ENCODE measurements at regions not wholly inside any gene's neighbourhood (a gene's known extent, or its start where the extent isn't known, plus 50 kb on each side); places are given as distances from the start of the nearest gene placed in this dataset.

- Histone ChIP-seq H2BK20ac (ENCODE audit: low read depth, low read length, poor library complexity, severe bottlenecking) (no peak overlapping the region), H2AFZ (ENCODE audit: low read length) (no peak overlapping the region), H3K23ac (ENCODE audit: insufficient read length, low read depth, low read length) (no peak overlapping the region)
Observed at GRCh38 chr2:7987992-7988391, 693.9 kb upstream of the ID2 start.

More at GRCh38 chr2:7987992-7988391, 693.9 kb upstream of the ID2 start:
- Histone ChIP-seq H3K27ac (ENCODE audit: insufficient read length, low read depth, low read length) (no peak overlapping the region), H3K9me3 (ENCODE audit: control insufficient read depth, low read depth, low read length) (no peaks in the 10 kb centered on the region), H2BK120ac (ENCODE audit: low read depth, low read length, poor library complexity, severe bottlenecking) (no peak overlapping the region), H3K27me3 (ENCODE audit: insufficient read depth, low read length) (no peaks in the 10 kb centered on the region), H4K91ac (ENCODE audit: insufficient read length, low read depth, low read length) (no peak overlapping the region), H2AK5ac (ENCODE audit: insufficient read length, low read length) (no peak overlapping the region), H4K5ac (ENCODE audit: insufficient read length, low read depth, low read length) (no peak overlapping the region), H3K23me2 (ENCODE audit: insufficient read length, low read depth, low read length, poor library complexity, severe bottlenecking) (no peaks in the 10 kb centered on the region), H2BK15ac (ENCODE audit: low read depth, low read length) (no peak overlapping the region), H3K18ac (ENCODE audit: insufficient read length, low read depth, low read length) (no peak overlapping the region), H3K79me1 (ENCODE audit: insufficient read depth, low read depth, low read length, poor library complexity, severe bottlenecking) (no peaks in the 10 kb centered on the region), H3K4ac (ENCODE audit: low read depth, low read length) (no peak overlapping the region), H3K14ac (ENCODE audit: insufficient read depth, low read length) (no peak overlapping the region), H2BK5ac (ENCODE audit: insufficient read length, low read length) (no peak overlapping the region), H3T11ph (ENCODE audit: low read length) (no peak overlapping the region), H3K79me2 (ENCODE audit: insufficient read depth, low read length) (no peaks in the 10 kb centered on the region), H4K8ac (replicated peaks; ENCODE audit: insufficient read length, low read depth, low read length) (no peak overlapping the region), H3K4me2 (ENCODE audit: insufficient read depth, insufficient read length, low read length) (no peak overlapping the region), H3K56ac (ENCODE audit: insufficient read length, low read depth, low read length) (no peak overlapping the region), H3K4me1 (ENCODE audit: insufficient read depth, low read length) (no peaks in the 10 kb centered on the region), H2BK12ac (ENCODE audit: insufficient read length, low read depth, low read length) (no peak overlapping the region), H4K20me1 (ENCODE audit: control insufficient read depth, insufficient read depth, insufficient read length) (no peaks in the 10 kb centered on the region), H3K9ac (ENCODE audit: extremely low read depth, insufficient read length, low read length) (no peak overlapping the region)
- Mint-ChIP-seq H3K4me3 (no peak overlapping the region), H3K4me1 (peaks cover 0 to 3% of the 10 kb centered on the region in 2 experiments; a peak in 1 of 4 replicates), H3K27ac (no peak overlapping the region), H3K36me3 (ENCODE audit: insufficient read depth in 1 of 3, low read depth in 3 of 3) (peaks cover 0 to 2% (median 0%) of the 10 kb centered on the region in 3 experiments; a peak in 2 of 7 replicates), H3K27me3 (ENCODE audit: low read depth) (peaks cover 2% of the 10 kb centered on the region), H3K9me3 (no peaks in the 10 kb centered on the region)
- no peak for DNase-seq
- no peak for TF ChIP-seq CTCF (conservative IDR thresholded peaks at IDR 0.05)

Measured in H9 (cell line).